OCI-LY3 (cell line): ENCODE measurements at regions not wholly inside any gene's neighbourhood (a gene's known extent, or its start where the extent isn't known, plus 50 kb on each side); places are given as distances from the start of the nearest gene placed in this dataset.

Experiments
- H2AFZ ChIP-seq: fragments of 200-600, 300-600 bp; shearing (Covaris generic); 2 replicates; pipeline ENCODE4 v1.6.0; 2014; ENCODE audit warnings: antibody characterized with exemption, low read depth, low read length
- H3K27ac ChIP-seq: fragments of 200-600, 300-600 bp; sonication (generic); 2 replicates; pipeline ENCODE4 v1.5.1; 2014; ENCODE audit warnings: mild to moderate bottlenecking, low read length, moderate library complexity, mixed read lengths
- H3K27me3 ChIP-seq: fragments of 200-600, 300-600 bp; sonication (generic); 2 replicates; pipeline ENCODE4 v1.6.1; 2014; ENCODE audit warnings: low read depth, low read length, mixed read lengths
- H3K36me3 ChIP-seq: fragments of 200-600, 300-600 bp; sonication (generic); replicated peaks from 2 replicates; pipeline ENCODE3; 2014; ENCODE audit warnings: low read depth, low read length, mixed read lengths
- H3K4me1 ChIP-seq: fragments of 300-600, 200-600 bp; sonication (generic); 2 replicates; pipeline ENCODE4 v1.6.1; 2014; ENCODE audit warnings: low read length, mixed read lengths
- H3K4me2 ChIP-seq: fragments of 200-600, 300-600 bp; sonication (generic); 2 replicates; pipeline ENCODE4 v1.6.1; 2014; ENCODE audit warnings: low read length, mixed read lengths
- H3K4me3 ChIP-seq: fragments of 300-600, 200-600 bp; sonication (generic); 2 replicates; pipeline ENCODE4 v1.5.1; 2014; ENCODE audit warnings: antibody characterized with exemption, mild to moderate bottlenecking, low read length, moderate library complexity
- H3K79me2 ChIP-seq: fragments of 300-600, 200-600 bp; shearing (Covaris generic); 2 replicates; pipeline ENCODE4 v1.6.1; 2014; ENCODE audit warnings: mild to moderate bottlenecking, low read length, mixed read lengths
- H3K9ac ChIP-seq: fragments of 300-600, 200-600 bp; shearing (Covaris generic); 2 replicates; pipeline ENCODE4 v1.6.0; 2014; ENCODE audit warnings: mild to moderate bottlenecking, low read length, moderate library complexity
- H3K9me3 ChIP-seq: fragments of 200-600, 300-600 bp; shearing (Covaris generic); 2 replicates; pipeline ENCODE4 v1.6.1; 2014; ENCODE audit warnings: low read length, mixed read lengths; ENCODE audit not compliant: insufficient read depth
- H4K20me1 ChIP-seq: fragments of 200-600, 300-600 bp; sonication (generic); 2 replicates; pipeline ENCODE4 v1.6.1; 2016; ENCODE audit warnings: low read length, mixed read lengths; ENCODE audit not compliant: insufficient read depth
- CTCF ChIP-seq: fragments of 200-600, 300-600 bp; sonication (generic); IDR thresholded peaks from 2 replicates; pipeline ENCODE4 v1.5.1; 2014; ENCODE audit warnings: antibody characterized with exemption, low read length, low read depth
- EZH2phosphoT487 ChIP-seq: fragments of 200-600 bp; shearing (Covaris generic); IDR thresholded peaks from 2 replicates; pipeline ENCODE4 v1.6.1; 2018; ENCODE audit warnings: antibody characterized with exemption, mixed run types, low read depth

DNA sequence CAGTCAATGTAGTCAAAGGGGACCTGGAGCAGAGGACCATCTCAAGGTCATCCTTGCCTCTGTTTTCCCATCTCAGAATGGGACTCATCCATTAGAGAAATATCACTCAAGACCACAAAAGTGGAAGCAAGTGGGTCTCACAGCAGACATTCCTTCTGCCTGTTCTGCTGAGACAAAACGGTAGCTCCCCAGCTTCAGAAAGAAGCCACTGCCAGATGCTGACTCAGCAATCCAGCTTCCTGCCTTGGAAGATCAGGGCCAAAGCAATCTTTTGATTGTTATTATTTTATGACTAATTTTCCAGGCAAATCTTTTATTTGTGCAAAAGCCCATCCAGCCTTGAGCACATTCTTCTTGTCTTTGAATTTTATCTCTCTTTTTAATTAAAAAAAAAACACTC lies 86.8 kb downstream of the CCT6B start:
- Histone ChIP-seq H3K4me1 (no peaks in the 10 kb centered on the region), H3K27ac (no peak overlapping the region), H3K27me3 (peaks cover 35% of the 10 kb centered on the region), H3K79me2 (no peaks in the 10 kb centered on the region), H3K4me3 (no peak overlapping the region), H4K20me1 (no peaks in the 10 kb centered on the region), H3K9ac (no peak overlapping the region), H3K36me3 (no peaks in the 10 kb centered on the region), H3K4me2 (no peak overlapping the region), H3K9me3 (no peaks in the 10 kb centered on the region), H2AFZ (no peak overlapping the region)
- TF ChIP-seq EZH2phosphoT487 (no peak), CTCF (no peak)

DNA sequence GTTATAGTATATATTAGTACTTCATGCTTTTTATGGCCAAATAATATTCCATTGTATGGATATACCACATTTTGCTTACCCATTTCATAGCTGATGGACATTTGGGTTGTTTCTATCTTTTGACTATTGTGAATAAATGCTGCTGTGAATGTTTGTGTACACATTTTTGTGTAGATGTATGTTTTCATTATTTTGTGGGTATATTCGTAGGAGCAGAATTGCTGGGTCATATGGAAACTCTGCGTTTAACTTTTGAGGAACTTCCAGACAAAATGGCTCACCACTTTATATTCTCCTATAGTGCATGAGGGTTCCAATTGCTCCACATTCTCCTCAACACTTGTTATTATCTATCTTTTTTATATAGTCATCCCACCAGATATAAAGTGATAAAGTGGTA lies 88.6 kb downstream of the CCT6B start:
- Histone ChIP-seq H3K27ac (no peak overlapping the region), H3K4me3 (no peak overlapping the region), H3K9ac (no peak overlapping the region), H3K79me2 (no peaks in the 10 kb centered on the region), H3K27me3 (peaks cover 42% of the 10 kb centered on the region), H3K36me3 (no peaks in the 10 kb centered on the region), H3K4me1 (no peaks in the 10 kb centered on the region), H2AFZ (no peak overlapping the region), H3K9me3 (no peaks in the 10 kb centered on the region), H3K4me2 (no peak overlapping the region), H4K20me1 (no peaks in the 10 kb centered on the region)
- TF ChIP-seq CTCF (no peak), EZH2phosphoT487 (no peak)

DNA sequence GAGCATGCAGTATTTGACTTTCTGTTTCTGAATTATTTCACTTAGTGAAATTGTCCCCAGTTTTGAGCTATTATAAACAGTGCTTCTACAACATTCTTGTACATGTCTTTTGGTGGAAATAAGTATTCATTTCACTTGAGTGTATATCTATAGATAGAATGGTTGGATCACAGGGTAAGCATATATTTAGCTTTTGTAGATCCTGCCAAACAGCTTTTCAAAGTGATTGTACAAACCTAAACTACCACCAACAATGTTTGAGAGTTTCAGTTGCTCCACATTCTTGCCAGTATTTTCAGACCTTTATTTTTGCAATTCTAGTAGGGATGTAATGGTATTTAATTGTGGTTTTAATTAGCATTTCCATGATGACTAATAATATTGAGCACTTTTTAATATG lies 91.6 kb downstream of the CCT6B start:
- peaks cover 44% of the 10 kb centered on the region for H3K27me3 ChIP-seq
- H3K4me3 ChIP-seq = no peak overlapping the region
- H3K9me3 ChIP-seq = no peaks in the 10 kb centered on the region
- TF ChIP-seq CTCF (no peak), EZH2phosphoT487 (no peak)
- no peaks in the 10 kb centered on the region for H3K79me2 ChIP-seq
- H3K36me3 ChIP-seq = no peaks in the 10 kb centered on the region
- H3K27ac ChIP-seq = no peak overlapping the region
- H3K9ac ChIP-seq = no peak overlapping the region
- no peak overlapping the region for H3K4me2 ChIP-seq
- H2AFZ ChIP-seq = no peak overlapping the region
- H3K4me1 ChIP-seq = no peaks in the 10 kb centered on the region
- H4K20me1 ChIP-seq = no peaks in the 10 kb centered on the region

DNA sequence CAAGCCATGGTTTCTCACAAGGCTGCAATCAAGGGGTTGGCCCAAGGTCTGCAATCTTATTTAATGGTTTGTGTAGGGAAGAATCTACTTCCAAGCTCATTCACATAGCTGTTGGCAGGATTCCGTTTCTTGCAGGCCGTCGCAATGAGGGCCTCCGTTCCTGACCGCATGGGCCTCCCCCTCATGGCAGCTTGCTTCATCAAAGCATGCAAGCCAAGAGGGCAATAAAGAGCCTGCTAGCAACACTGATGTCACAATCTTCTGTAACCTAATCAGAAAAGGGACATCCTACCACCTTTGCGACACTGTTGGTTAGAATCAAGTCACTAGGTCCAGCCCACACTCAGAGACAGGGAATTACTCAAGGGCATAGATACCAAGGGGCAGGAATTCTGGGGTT lies 95.5 kb downstream of the CCT6B start:
- H3K9me3 ChIP-seq = no peaks in the 10 kb centered on the region
- no peak overlapping the region for H3K9ac ChIP-seq
- TF ChIP-seq CTCF (no peak), EZH2phosphoT487 (no peak)
- H3K36me3 ChIP-seq = no peaks in the 10 kb centered on the region
- H3K27ac ChIP-seq = no peak overlapping the region
- no peak overlapping the region for H3K4me2 ChIP-seq
- H2AFZ ChIP-seq = no peak overlapping the region
- no peak overlapping the region for H3K4me3 ChIP-seq
- H4K20me1 ChIP-seq = no peaks in the 10 kb centered on the region
- peaks cover 53% of the 10 kb centered on the region for H3K27me3 ChIP-seq
- H3K79me2 ChIP-seq = no peaks in the 10 kb centered on the region
- no peaks in the 10 kb centered on the region for H3K4me1 ChIP-seq
